ENCODE measurements at regions not wholly inside any gene's neighbourhood (a gene's known extent, or its start where the extent isn't known, plus 50 kb on each side); places are given as distances from the start of the nearest gene placed in this dataset.

- Histone ChIP-seq H3K4me2 (ENCODE audit: low read depth, low read length) (no peak overlapping the region), H4K20me1 (ENCODE audit: insufficient read depth, low read length) (no peaks in the 10 kb centered on the region), H3F3A (ENCODE audit: insufficient read depth, low read length) (no peaks in the 10 kb centered on the region), H3K9me3 (replicated peaks; ENCODE audit: insufficient read depth, low read length) (no peaks in the 10 kb centered on the region), H3K27ac (ENCODE audit: low read length) (no peak overlapping the region), H3K9ac (ENCODE audit: low read length) (no peak overlapping the region), H3K79me2 (ENCODE audit: low read length) (no peaks in the 10 kb centered on the region), H3K4me1 (ENCODE audit: low read length) (no peaks in the 10 kb centered on the region), H3K9me2 (replicated peaks; ENCODE audit: insufficient read depth, low read length) (no peaks in the 10 kb centered on the region), H3K4me3 (ENCODE audit: low read length) (no peak overlapping the region), H2AFZ (ENCODE audit: low read length) (no peak overlapping the region), H3K27me3 (replicated peaks; ENCODE audit: insufficient read depth, low read length) (no peaks in the 10 kb centered on the region), H3K36me3 (replicated peaks; ENCODE audit: insufficient read depth, low read length) (no peaks in the 10 kb centered on the region)
- no peak for DNase-seq
- no peak for TF ChIP-seq CTCF (IDR thresholded peaks at IDR 0.05; ENCODE audit: low read length)
- no peak for TF ChIP-seq EZH2 (optimal IDR thresholded peaks at IDR 0.05; ENCODE audit: low read depth, low read length)
- no peak for TF ChIP-seq EZH2phosphoT487 (IDR thresholded peaks at IDR 0.05; ENCODE audit: low read length)
These were observed 620.3 kb upstream of the PCDH20 start for GRCh38 chr13:62035981-62036380.

- no peaks in the 10 kb centered on the region for H3K27me3 ChIP-seq (replicated peaks; ENCODE audit: insufficient read depth, low read length)
- no peak overlapping the region for H2AFZ ChIP-seq (ENCODE audit: low read length)
- H3F3A ChIP-seq (ENCODE audit: insufficient read depth, low read length), result no peaks in the 10 kb centered on the region
- H3K27ac ChIP-seq (ENCODE audit: low read length), result no peak overlapping the region
- no peak overlapping the region for H3K4me3 ChIP-seq (ENCODE audit: low read length)
- no peak for TF ChIP-seq EZH2 (optimal IDR thresholded peaks at IDR 0.05; ENCODE audit: low read depth, low read length)
- TF ChIP-seq EZH2phosphoT487 (IDR thresholded peaks at IDR 0.05; ENCODE audit: low read length), result no peak
- no peak for TF ChIP-seq CTCF (IDR thresholded peaks at IDR 0.05; ENCODE audit: low read length)
- no peaks in the 10 kb centered on the region for H3K9me2 ChIP-seq (replicated peaks; ENCODE audit: insufficient read depth, low read length)
- no peak overlapping the region for H3K9ac ChIP-seq (ENCODE audit: low read length)
- no peaks in the 10 kb centered on the region for H3K79me2 ChIP-seq (ENCODE audit: low read length)
- no peak overlapping the region for H3K4me2 ChIP-seq (ENCODE audit: low read depth, low read length)
- H3K9me3 ChIP-seq (replicated peaks; ENCODE audit: insufficient read depth, low read length), result no peaks in the 10 kb centered on the region
- DNase-seq, result no peak
- no peaks in the 10 kb centered on the region for H3K36me3 ChIP-seq (replicated peaks; ENCODE audit: insufficient read depth, low read length)
- H4K20me1 ChIP-seq (ENCODE audit: insufficient read depth, low read length), result no peaks in the 10 kb centered on the region
- no peaks in the 10 kb centered on the region for H3K4me1 ChIP-seq (ENCODE audit: low read length)
These were observed 618.3 kb upstream of the PCDH20 start for GRCh38 chr13:62033934-62034333.

DNA sequence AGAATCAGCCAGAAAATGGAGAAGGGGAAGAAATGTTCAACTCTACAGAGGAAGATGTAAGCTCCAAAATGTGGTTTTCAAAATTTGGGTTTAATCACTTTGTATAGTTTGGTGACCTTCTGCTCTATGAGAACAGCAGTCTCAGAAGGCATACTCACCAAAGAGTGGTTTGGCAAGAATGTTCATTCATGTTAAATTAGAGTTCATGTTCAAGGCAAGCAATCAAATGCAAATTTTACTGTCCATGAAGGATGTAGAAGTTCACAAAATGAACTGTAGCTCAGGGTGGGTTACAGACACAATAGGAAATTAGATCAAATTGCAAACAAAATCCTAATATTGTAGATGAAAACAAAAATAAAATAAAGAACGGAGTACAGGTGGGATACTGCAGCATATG is 606.7 kb upstream of the PCDH20 start:
- no peaks in the 10 kb centered on the region for H3K79me2 ChIP-seq (ENCODE audit: low read length)
- H3K9ac ChIP-seq (ENCODE audit: low read length), result no peak overlapping the region
- H4K20me1 ChIP-seq (ENCODE audit: insufficient read depth, low read length), result no peaks in the 10 kb centered on the region
- H3K4me2 ChIP-seq (ENCODE audit: low read depth, low read length), result no peak overlapping the region
- H3K9me2 ChIP-seq (replicated peaks; ENCODE audit: insufficient read depth, low read length), result no peaks in the 10 kb centered on the region
- no peak for DNase-seq
- H3F3A ChIP-seq (ENCODE audit: insufficient read depth, low read length), result no peaks in the 10 kb centered on the region
- no peaks in the 10 kb centered on the region for H3K9me3 ChIP-seq (replicated peaks; ENCODE audit: insufficient read depth, low read length)
- H3K27ac ChIP-seq (ENCODE audit: low read length), result no peak overlapping the region
- H3K27me3 ChIP-seq (replicated peaks; ENCODE audit: insufficient read depth, low read length), result no peaks in the 10 kb centered on the region
- TF ChIP-seq EZH2phosphoT487 (IDR thresholded peaks at IDR 0.05; ENCODE audit: low read length) (no peak), EZH2 (optimal IDR thresholded peaks at IDR 0.05; ENCODE audit: low read depth, low read length) (no peak), CTCF (IDR thresholded peaks at IDR 0.05; ENCODE audit: low read length) (no peak)
- no peaks in the 10 kb centered on the region for H3K36me3 ChIP-seq (replicated peaks; ENCODE audit: insufficient read depth, low read length)
- H2AFZ ChIP-seq (ENCODE audit: low read length), result no peak overlapping the region
- no peaks in the 10 kb centered on the region for H3K4me1 ChIP-seq (ENCODE audit: low read length)
- H3K4me3 ChIP-seq (ENCODE audit: low read length), result no peak overlapping the region

Measured in MM.1S (cell line).